Neural progenitor cell (in vitro differentiated cells): ENCODE measurements at regions not wholly inside any gene's neighbourhood (a gene's known extent, or its start where the extent isn't known, plus 50 kb on each side); places are given as distances from the start of the nearest gene placed in this dataset.
A peak's percentile ranks its signal among the peaks of the same experiment; 100 is the strongest.

Experiments
- DNase-seq: peaks from one replicate; pipeline ENCODE4 v3.0.0-alpha.2; 2016; ENCODE audit warnings: low spot score
- H2AFZ ChIP-seq: fragments of 200-600 bp; sonication (generic); replicated peaks from 2 replicates; pipeline ENCODE4 v1.6.1; 2016; ENCODE audit warnings: antibody characterized with exemption
- H3F3A ChIP-seq: fragments of 200-600 bp; sonication (generic); 2 replicates; pipeline ENCODE4 v1.6.1; 2016; ENCODE audit warnings: antibody characterized with exemption, low read depth
- H3K27ac ChIP-seq: fragments of 200-600 bp; sonication (generic); 2 replicates; pipeline ENCODE4 v1.5.1; 2016; ENCODE audit warnings: mild to moderate bottlenecking
- H3K27me3 ChIP-seq: fragments of 200-600 bp; sonication (generic); 2 replicates; pipeline ENCODE4 v1.6.1; 2016; ENCODE audit warnings: mild to moderate bottlenecking, moderate library complexity
- H3K36me3 ChIP-seq: fragments of 200-600 bp; sonication (generic); 2 replicates; pipeline ENCODE4 v1.5.1; 2016
- H3K4me1 ChIP-seq: fragments of 200-600 bp; sonication (generic); 2 replicates; pipeline ENCODE4 v1.6.1; 2016; ENCODE audit warnings: mixed run types
- H3K4me2 ChIP-seq: fragments of 200-600 bp; sonication (generic); 2 replicates; pipeline ENCODE4 v1.6.1; 2016
- H3K4me3 ChIP-seq: fragments of 200-600 bp; sonication (generic); 2 replicates; pipeline ENCODE4 v1.5.1; 2016
- H3K79me2 ChIP-seq: fragments of 200-600 bp; sonication (generic); 2 replicates; pipeline ENCODE4 v1.6.1; 2016; ENCODE audit warnings: low read depth
- H3K9ac ChIP-seq: fragments of 200-600 bp; sonication (generic); 2 replicates; pipeline ENCODE4 v1.6.1; 2016
- H3K9me3 ChIP-seq: fragments of 200-600 bp; sonication (generic); 2 replicates; pipeline ENCODE4 v1.5.1; 2016; ENCODE audit warnings: low read depth
- H4K20me1 ChIP-seq: fragments of 200-600 bp; sonication (generic); 2 replicates; pipeline ENCODE4 v1.6.1; 2016; ENCODE audit warnings: low read depth
- H3K27ac Mint-ChIP-seq: 3 replicates; pipeline ENCODE4 v1.8.0; 2021; ENCODE audit warnings: mixed read lengths
- H3K27me3 Mint-ChIP-seq: 2 replicates; pipeline ENCODE4 v1.8.0; 2022; ENCODE audit warnings: low read depth, mild to moderate bottlenecking, inconsistent platforms, moderate library complexity, mixed read lengths; ENCODE audit not compliant: insufficient read depth
- H3K36me3 Mint-ChIP-seq: 3 replicates; pipeline ENCODE4 v1.8.0; 2021; ENCODE audit warnings: mixed read lengths
- H3K4me1 Mint-ChIP-seq: 3 replicates; pipeline ENCODE4 v1.8.0; 2021; ENCODE audit warnings: mixed read lengths
- H3K4me3 Mint-ChIP-seq: 3 replicates; pipeline ENCODE4 v1.8.0; 2021; ENCODE audit warnings: mild to moderate bottlenecking, moderate library complexity, mixed read lengths
- H3K9me3 Mint-ChIP-seq: 3 replicates; pipeline ENCODE4 v1.8.0; 2020; ENCODE audit warnings: mixed read lengths
- EZH2 ChIP-seq: fragments of 200-600 bp; sonication (generic); IDR thresholded peaks from 2 replicates; pipeline ENCODE4 v1.6.1; 2017; ENCODE audit warnings: antibody characterized with exemption, mild to moderate bottlenecking, moderate library complexity
- EZH2phosphoT487 ChIP-seq: fragments of 200-600 bp; sonication (generic); IDR thresholded peaks from 2 replicates; pipeline ENCODE4 v1.6.1; 2017; ENCODE audit warnings: antibody characterized with exemption
- TF ChIP-seq, protein P1 (sequence below): fragments of 200-600 bp; sonication (generic); IDR thresholded peaks from 2 replicates; pipeline ENCODE4 v1.5.1; 2017; ENCODE audit warnings: antibody characterized with exemption, mild to moderate bottlenecking

- Histone ChIP-seq H3K4me3 (no peak overlapping the region), H3K9me3 (no peaks in the 10 kb centered on the region), H3K27me3 (no peaks in the 10 kb centered on the region), H3K27ac (no peak overlapping the region), H3K79me2 (no peaks in the 10 kb centered on the region), H3K36me3 (no peaks in the 10 kb centered on the region), H2AFZ (peak overlapping the region; percentile 72), H3F3A (no peaks in the 10 kb centered on the region), H3K9ac (no peak overlapping the region), H3K4me1 (peaks cover 9% of the 10 kb centered on the region), H4K20me1 (no peaks in the 10 kb centered on the region), H3K4me2 (no peak overlapping the region)
- Mint-ChIP-seq H3K27ac (no peak overlapping the region), H3K27me3 (peaks cover 2% of the 10 kb centered on the region), H3K4me1 (no peaks in the 10 kb centered on the region), H3K4me3 (no peak overlapping the region), H3K36me3 (no peaks in the 10 kb centered on the region), H3K9me3 (peaks cover 2% of the 10 kb centered on the region)
- DNase-seq, result peak; percentile 76
- TF ChIP-seq EZH2 (no peak), EZH2phosphoT487 (no peak)
- TF ChIP-seq, protein P1, sequence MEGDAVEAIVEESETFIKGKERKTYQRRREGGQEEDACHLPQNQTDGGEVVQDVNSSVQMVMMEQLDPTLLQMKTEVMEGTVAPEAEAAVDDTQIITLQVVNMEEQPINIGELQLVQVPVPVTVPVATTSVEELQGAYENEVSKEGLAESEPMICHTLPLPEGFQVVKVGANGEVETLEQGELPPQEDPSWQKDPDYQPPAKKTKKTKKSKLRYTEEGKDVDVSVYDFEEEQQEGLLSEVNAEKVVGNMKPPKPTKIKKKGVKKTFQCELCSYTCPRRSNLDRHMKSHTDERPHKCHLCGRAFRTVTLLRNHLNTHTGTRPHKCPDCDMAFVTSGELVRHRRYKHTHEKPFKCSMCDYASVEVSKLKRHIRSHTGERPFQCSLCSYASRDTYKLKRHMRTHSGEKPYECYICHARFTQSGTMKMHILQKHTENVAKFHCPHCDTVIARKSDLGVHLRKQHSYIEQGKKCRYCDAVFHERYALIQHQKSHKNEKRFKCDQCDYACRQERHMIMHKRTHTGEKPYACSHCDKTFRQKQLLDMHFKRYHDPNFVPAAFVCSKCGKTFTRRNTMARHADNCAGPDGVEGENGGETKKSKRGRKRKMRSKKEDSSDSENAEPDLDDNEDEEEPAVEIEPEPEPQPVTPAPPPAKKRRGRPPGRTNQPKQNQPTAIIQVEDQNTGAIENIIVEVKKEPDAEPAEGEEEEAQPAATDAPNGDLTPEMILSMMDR, result peak; percentile 68
Observed at GRCh38 chr9:107158321-107158720, 124.8 kb upstream of the RAD23B start.

- H3K36me3 ChIP-seq, result no peaks in the 10 kb centered on the region
- H2AFZ ChIP-seq, result no peak overlapping the region
- H3K4me1 ChIP-seq, result no peaks in the 10 kb centered on the region
- no peaks in the 10 kb centered on the region for H3K27me3 ChIP-seq
- no peak overlapping the region for H3K27ac Mint-ChIP-seq
- H3K9ac ChIP-seq, result no peak overlapping the region
- H3K36me3 Mint-ChIP-seq, result no peaks in the 10 kb centered on the region
- no peaks in the 10 kb centered on the region for H4K20me1 ChIP-seq
- H3K27me3 Mint-ChIP-seq, result peaks cover 2% of the 10 kb centered on the region
- H3K9me3 Mint-ChIP-seq, result peaks cover 2% of the 10 kb centered on the region
- no peaks in the 10 kb centered on the region for H3K9me3 ChIP-seq
- H3K79me2 ChIP-seq, result no peaks in the 10 kb centered on the region
- no peak for DNase-seq
- H3K4me3 ChIP-seq, result no peak overlapping the region
- H3K4me2 ChIP-seq, result no peak overlapping the region
- no peak for TF ChIP-seq EZH2
- TF ChIP-seq, protein P1, result no peak
- no peak for TF ChIP-seq EZH2phosphoT487
- H3F3A ChIP-seq, result no peaks in the 10 kb centered on the region
- no peak overlapping the region for H3K4me3 Mint-ChIP-seq
- no peaks in the 10 kb centered on the region for H3K4me1 Mint-ChIP-seq
- no peak overlapping the region for H3K27ac ChIP-seq
Observed at GRCh38 chr9:107161338-107161737, 121.7 kb upstream of the RAD23B start.

DNA sequence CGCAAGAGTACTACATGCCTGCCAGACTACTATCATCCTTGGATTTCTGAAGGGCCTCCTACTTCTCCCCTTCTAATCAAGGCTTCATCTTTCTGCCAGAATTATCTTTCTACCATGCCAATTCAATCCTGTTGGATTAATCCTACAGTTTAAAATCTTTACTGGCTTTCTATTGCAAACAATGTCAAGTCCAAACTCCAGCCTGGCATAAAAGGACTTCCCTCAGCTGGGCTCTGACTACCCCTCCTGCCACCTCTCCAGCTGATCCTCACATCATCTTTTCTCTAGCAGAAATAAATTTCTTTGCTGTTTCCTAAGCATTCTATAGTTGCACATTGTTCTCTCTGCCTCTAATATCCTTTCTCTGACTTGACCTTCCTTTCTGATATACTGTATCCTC lies 119.7 kb upstream of the RAD23B start:
- H3K27ac ChIP-seq, result no peak overlapping the region
- no peaks in the 10 kb centered on the region for H3K4me1 ChIP-seq
- no peaks in the 10 kb centered on the region for H3K9me3 ChIP-seq
- no peaks in the 10 kb centered on the region for H4K20me1 ChIP-seq
- no peaks in the 10 kb centered on the region for H3K27me3 ChIP-seq
- H3K4me2 ChIP-seq, result no peak overlapping the region
- H3K4me3 Mint-ChIP-seq, result no peak overlapping the region
- no peaks in the 10 kb centered on the region for H3F3A ChIP-seq
- no peak overlapping the region for H2AFZ ChIP-seq
- peaks cover 2% of the 10 kb centered on the region for H3K9me3 Mint-ChIP-seq
- no peaks in the 10 kb centered on the region for H3K4me1 Mint-ChIP-seq
- peaks cover 2% of the 10 kb centered on the region for H3K27me3 Mint-ChIP-seq
- H3K36me3 ChIP-seq, result no peaks in the 10 kb centered on the region
- no peak for DNase-seq
- no peak overlapping the region for H3K4me3 ChIP-seq
- H3K27ac Mint-ChIP-seq, result no peak overlapping the region
- no peaks in the 10 kb centered on the region for H3K79me2 ChIP-seq
- TF ChIP-seq EZH2phosphoT487, result no peak
- TF ChIP-seq, protein P1, result no peak
- no peak for TF ChIP-seq EZH2
- H3K9ac ChIP-seq, result no peak overlapping the region
- no peaks in the 10 kb centered on the region for H3K36me3 Mint-ChIP-seq
